Suppressor macrophage treated with lipopolysaccharide for 4 hours (primary cell): ENCODE measurements at regions not wholly inside any gene's neighbourhood (a gene's known extent, or its start where the extent isn't known, plus 50 kb on each side); places are given as distances from the start of the nearest gene placed in this dataset.
"Not testable (repeated sequence)": the region's sequence is repeated elsewhere in the genome, so short reads cannot be mapped to it uniquely, and the experiment has no call there.

Source experiments
- DNase-seq: peaks from one replicate; pipeline ENCODE4 v3.0.0-alpha.2; 2020

- DNase-seq, result no peak
These were observed 325.9 kb upstream of the EPHA7 start for GRCh38 chr6:93745306-93745705.

GRCh38 chr6:93735099-93735498 lies 315.7 kb upstream of the EPHA7 start:
- no peak for DNase-seq

- DNase-seq, result no peak
These were observed 311.9 kb upstream of the EPHA7 start for GRCh38 chr6:93731306-93731705.

GRCh38 chr6:93728150-93728549 lies 308.8 kb upstream of the EPHA7 start:
- DNase-seq, result no peak

- DNase-seq, result no peak
These were observed 308.1 kb upstream of the EPHA7 start for GRCh38 chr6:93727447-93727846.

GRCh38 chr6:93721386-93722048 lies 302.2 kb upstream of the EPHA7 start:
- DNase-seq, result no peak

- DNase-seq, result no peak
These were observed 294.6 kb upstream of the EPHA7 start for GRCh38 chr6:93713974-93714373.

GRCh38 chr6:93703431-93703830 lies 284.1 kb upstream of the EPHA7 start:
- DNase-seq, result no peak

- DNase-seq, result no peak
These were observed 282.2 kb upstream of the EPHA7 start for GRCh38 chr6:93701526-93701925.

GRCh38 chr6:93685494-93685893 lies 266.1 kb upstream of the EPHA7 start:
- no peak for DNase-seq

GRCh38 chr6:93684339-93684738 lies 265.0 kb upstream of the EPHA7 start:
- no peak for DNase-seq

GRCh38 chr6:93679836-93680235 lies 260.5 kb upstream of the EPHA7 start:
- DNase-seq, result no peak

GRCh38 chr6:93678841-93679454 lies 259.6 kb upstream of the EPHA7 start:
- no peak for DNase-seq

GRCh38 chr6:93677264-93677965 lies 258.1 kb upstream of the EPHA7 start:
- no peak for DNase-seq

GRCh38 chr6:93676581-93676980 lies 257.2 kb upstream of the EPHA7 start:
- no peak for DNase-seq

- DNase-seq, result no peak
These were observed 256.6 kb upstream of the EPHA7 start for GRCh38 chr6:93675856-93676417.

GRCh38 chr6:93663111-93663510 lies 243.8 kb upstream of the EPHA7 start:
- DNase-seq, result no peak

GRCh38 chr6:93654548-93654947 lies 235.2 kb upstream of the EPHA7 start:
- no peak for DNase-seq

- no peak for DNase-seq
These were observed 225.3 kb upstream of the EPHA7 start for GRCh38 chr6:93644611-93645010.

GRCh38 chr6:93639126-93639525 lies 219.8 kb upstream of the EPHA7 start:
- DNase-seq, result no peak

- not testable (repeated sequence) for DNase-seq
These were observed 217.8 kb upstream of the EPHA7 start for GRCh38 chr6:93636987-93637664.

- DNase-seq, result no peak
These were observed 205.0 kb upstream of the EPHA7 start for GRCh38 chr6:93624408-93624807.

- no peak for DNase-seq
These were observed 202.1 kb upstream of the EPHA7 start for GRCh38 chr6:93621442-93621841.
